ENCODE measurements at regions not wholly inside any gene's neighbourhood (a gene's known extent, or its start where the extent isn't known, plus 50 kb on each side); places are given as distances from the start of the nearest gene placed in this dataset.

GRCh38 chr2:207240649-207241048 is 74.9 kb upstream of the KLF7 start:
- TF ChIP-seq FOXA1 (IDR thresholded peaks at IDR 0.05): no peak
- no peak for TF ChIP-seq SP1 (IDR thresholded peaks at IDR 0.05)
- TF ChIP-seq PKNOX1 (IDR thresholded peaks at IDR 0.05): no peak
- no peak for TF ChIP-seq ZNF384 (IDR thresholded peaks at IDR 0.05)
- TF ChIP-seq BHLHE40 (IDR thresholded peaks at IDR 0.05; ENCODE audit: borderline replicate concordance): no peak
- no peak for TF ChIP-seq NFRKB (IDR thresholded peaks at IDR 0.05)
- TF ChIP-seq ELF4 (IDR thresholded peaks at IDR 0.05): no peak
- no peak for TF ChIP-seq TARDBP (IDR thresholded peaks at IDR 0.05)
